OCI-LY1 (cell line): ENCODE measurements at regions not wholly inside any gene's neighbourhood (a gene's known extent, or its start where the extent isn't known, plus 50 kb on each side); places are given as distances from the start of the nearest gene placed in this dataset.

Experiments
- EZH2 ChIP-seq: fragments of 200-600 bp; sonication (generic), shearing (Covaris generic); IDR thresholded peaks from 2 replicates; pipeline ENCODE4 v1.8.0; 2017; ENCODE audit warnings: borderline replicate concordance, mixed run types, mild to moderate bottlenecking, antibody characterized with exemption, low read length, moderate library complexity, mixed read lengths
- TF ChIP-seq, protein P1 (sequence below): fragments of 200-600 bp; sonication (generic), shearing (Covaris generic); IDR thresholded peaks from 2 replicates; pipeline ENCODE4 v1.5.1; 2017; ENCODE audit warnings: mild to moderate bottlenecking, antibody characterized with exemption, low read length, moderate library complexity, mixed read lengths

DNA sequence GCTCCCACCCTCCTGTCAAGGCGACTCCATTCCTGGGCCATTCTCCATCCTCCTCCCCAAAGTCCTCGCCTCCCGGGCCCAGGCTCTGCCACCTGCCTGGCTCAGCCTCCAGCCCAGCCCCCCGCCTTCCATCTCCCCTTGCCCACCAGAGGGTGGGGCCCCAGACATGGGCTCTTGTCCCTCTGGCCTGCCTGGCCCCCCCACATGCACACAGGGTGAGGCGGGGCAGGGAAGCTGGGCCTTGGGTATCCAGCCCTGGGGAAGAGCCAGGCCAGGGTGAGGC lies 95.2 kb downstream of the YTHDF1 start:
- TF ChIP-seq, protein P1, sequence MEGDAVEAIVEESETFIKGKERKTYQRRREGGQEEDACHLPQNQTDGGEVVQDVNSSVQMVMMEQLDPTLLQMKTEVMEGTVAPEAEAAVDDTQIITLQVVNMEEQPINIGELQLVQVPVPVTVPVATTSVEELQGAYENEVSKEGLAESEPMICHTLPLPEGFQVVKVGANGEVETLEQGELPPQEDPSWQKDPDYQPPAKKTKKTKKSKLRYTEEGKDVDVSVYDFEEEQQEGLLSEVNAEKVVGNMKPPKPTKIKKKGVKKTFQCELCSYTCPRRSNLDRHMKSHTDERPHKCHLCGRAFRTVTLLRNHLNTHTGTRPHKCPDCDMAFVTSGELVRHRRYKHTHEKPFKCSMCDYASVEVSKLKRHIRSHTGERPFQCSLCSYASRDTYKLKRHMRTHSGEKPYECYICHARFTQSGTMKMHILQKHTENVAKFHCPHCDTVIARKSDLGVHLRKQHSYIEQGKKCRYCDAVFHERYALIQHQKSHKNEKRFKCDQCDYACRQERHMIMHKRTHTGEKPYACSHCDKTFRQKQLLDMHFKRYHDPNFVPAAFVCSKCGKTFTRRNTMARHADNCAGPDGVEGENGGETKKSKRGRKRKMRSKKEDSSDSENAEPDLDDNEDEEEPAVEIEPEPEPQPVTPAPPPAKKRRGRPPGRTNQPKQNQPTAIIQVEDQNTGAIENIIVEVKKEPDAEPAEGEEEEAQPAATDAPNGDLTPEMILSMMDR: no peak
- no peak for TF ChIP-seq EZH2
